ENCODE measurements at regions not wholly inside any gene's neighbourhood (a gene's known extent, or its start where the extent isn't known, plus 50 kb on each side); places are given as distances from the start of the nearest gene placed in this dataset.
A peak's percentile ranks its signal among the peaks of the same experiment; 100 is the strongest.

DNA sequence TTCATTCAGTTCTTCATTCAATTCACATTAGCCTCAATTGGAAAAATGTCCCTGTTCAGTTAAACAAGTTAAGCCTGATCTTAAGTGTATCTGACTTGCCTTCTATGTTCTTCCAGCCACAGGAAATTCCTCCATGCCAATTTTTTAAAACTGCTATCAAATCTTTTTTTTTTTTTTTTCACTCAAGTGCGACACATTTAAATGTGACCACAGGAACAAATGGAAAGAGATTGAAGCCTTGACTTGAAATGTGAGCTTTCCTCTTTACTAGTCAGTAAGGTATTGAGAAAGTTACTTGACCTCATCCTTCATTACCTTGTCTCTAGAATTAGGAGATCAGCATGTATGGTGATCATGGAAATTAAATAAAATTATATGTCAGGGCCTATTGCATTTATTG lies 165.1 kb downstream of the SLIT2 start:
- H3K9ac ChIP-seq (ENCODE audit: low read length) = no peak overlapping the region
- DNase-seq = no peak
- no peaks in the 10 kb centered on the region for H3K9me2 ChIP-seq (replicated peaks; ENCODE audit: insufficient read depth, low read length)
- no peak overlapping the region for H3K27ac ChIP-seq (ENCODE audit: low read length)
- H2AFZ ChIP-seq (ENCODE audit: low read length) = peak overlapping the region; percentile 39
- H3K4me3 ChIP-seq (ENCODE audit: low read length) = no peak overlapping the region
- H4K20me1 ChIP-seq (ENCODE audit: insufficient read depth, low read depth, low read length) = no peaks in the 10 kb centered on the region
- no peaks in the 10 kb centered on the region for H3K9me3 ChIP-seq (ENCODE audit: low read length)
- no peaks in the 10 kb centered on the region for H3K36me3 ChIP-seq (ENCODE audit: insufficient read depth, low read length)
- H3K4me1 ChIP-seq (ENCODE audit: low read length) = peaks cover 13% of the 10 kb centered on the region
- no peaks in the 10 kb centered on the region for H3K27me3 ChIP-seq (ENCODE audit: low read length)
- H3K4me2 ChIP-seq (ENCODE audit: low read depth, low read length, poor library complexity, severe bottlenecking) = no peak overlapping the region
- no peaks in the 10 kb centered on the region for H3K79me2 ChIP-seq (ENCODE audit: low read length)

DNA sequence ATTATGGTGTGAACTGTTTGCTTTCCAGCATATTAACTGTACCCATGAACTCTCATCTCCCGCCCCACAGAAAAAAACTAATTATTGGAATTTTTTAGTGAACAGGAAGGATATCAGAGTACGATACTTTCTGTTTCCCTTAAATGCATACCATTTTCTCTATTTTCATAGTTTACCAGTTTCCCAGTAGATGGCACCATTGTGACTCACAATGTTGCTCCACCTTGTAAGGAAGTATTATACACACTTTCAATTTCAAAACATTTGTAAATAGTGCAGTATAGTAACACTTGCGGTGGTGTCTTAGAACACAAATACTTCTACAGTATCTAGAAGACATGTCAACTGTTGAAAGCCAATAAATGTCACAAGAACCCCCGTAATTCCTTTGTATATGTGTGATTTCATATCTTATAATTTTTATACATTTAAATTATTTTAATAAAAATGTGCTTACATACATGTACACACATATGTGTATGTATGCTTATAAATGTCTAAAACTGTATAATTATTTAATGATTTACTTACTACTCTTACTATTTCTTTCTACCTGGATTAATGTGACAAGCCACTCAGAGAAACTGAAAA lies 167.3 kb downstream of the SLIT2 start:
- Histone ChIP-seq H3K79me2 (ENCODE audit: low read length) (no peaks in the 10 kb centered on the region), H3K9me2 (replicated peaks; ENCODE audit: insufficient read depth, low read length) (no peaks in the 10 kb centered on the region), H3K4me2 (ENCODE audit: low read depth, low read length, poor library complexity, severe bottlenecking) (peak overlapping the region; percentile 73), H3K9me3 (ENCODE audit: low read length) (no peaks in the 10 kb centered on the region), H3K9ac (ENCODE audit: low read length) (peak overlapping the region; percentile 45; the same call in 1 of the 2 replicates), H3K36me3 (ENCODE audit: insufficient read depth, low read length) (no peaks in the 10 kb centered on the region), H3K27me3 (ENCODE audit: low read length) (no peaks in the 10 kb centered on the region), H3K27ac (ENCODE audit: low read length) (no peak overlapping the region), H2AFZ (ENCODE audit: low read length) (peak overlapping the region; percentile 92), H3K4me1 (ENCODE audit: low read length) (peaks cover 13% of the 10 kb centered on the region), H4K20me1 (ENCODE audit: insufficient read depth, low read depth, low read length) (no peaks in the 10 kb centered on the region), H3K4me3 (ENCODE audit: low read length) (peak overlapping the region; percentile 40)
- peak; percentile 70 for DNase-seq

DNA sequence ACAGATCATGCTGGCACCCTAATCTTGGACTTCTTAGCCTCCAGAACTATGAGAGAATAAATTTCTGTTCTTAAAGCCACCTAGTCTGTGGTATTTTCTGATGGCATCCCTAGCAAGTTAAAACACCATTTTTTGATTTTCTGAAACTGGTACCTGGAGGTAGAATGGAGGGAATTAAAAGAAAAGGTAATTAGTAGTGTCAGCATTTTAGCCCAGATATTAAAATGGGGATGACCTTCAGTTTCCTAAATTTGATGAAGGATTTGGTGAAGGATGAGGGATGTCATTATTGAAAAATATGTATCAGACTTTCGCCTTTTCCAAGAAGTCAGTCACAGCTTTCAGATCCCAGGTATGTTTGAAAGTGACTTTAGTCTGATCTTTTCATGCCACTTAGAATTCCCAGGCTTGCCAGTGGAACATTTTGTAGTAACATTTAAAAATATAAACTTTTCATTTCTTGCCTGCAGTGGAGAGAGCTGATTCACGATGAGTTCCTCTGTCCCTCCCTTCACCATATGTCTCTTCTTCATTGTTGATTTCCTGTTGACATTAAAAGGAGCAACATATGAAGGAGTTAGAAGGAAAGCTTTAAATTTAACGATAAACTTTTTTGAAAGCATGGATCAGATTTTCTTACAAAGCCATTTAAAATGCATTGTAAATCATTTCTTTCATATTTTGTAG lies 169.4 kb downstream of the SLIT2 start:
- no peaks in the 10 kb centered on the region for H4K20me1 ChIP-seq (ENCODE audit: insufficient read depth, low read depth, low read length)
- peak; percentile 27 for DNase-seq
- H3K4me1 ChIP-seq (ENCODE audit: low read length) = peaks cover 13% of the 10 kb centered on the region
- H3K9ac ChIP-seq (ENCODE audit: low read length) = no peak overlapping the region
- no peaks in the 10 kb centered on the region for H3K79me2 ChIP-seq (ENCODE audit: low read length)
- no peak overlapping the region for H3K27ac ChIP-seq (ENCODE audit: low read length)
- H3K4me3 ChIP-seq (ENCODE audit: low read length) = no peak overlapping the region
- no peak overlapping the region for H3K4me2 ChIP-seq (ENCODE audit: low read depth, low read length, poor library complexity, severe bottlenecking)
- no peaks in the 10 kb centered on the region for H3K27me3 ChIP-seq (ENCODE audit: low read length)
- H3K9me2 ChIP-seq (replicated peaks; ENCODE audit: insufficient read depth, low read length) = no peaks in the 10 kb centered on the region
- H3K9me3 ChIP-seq (ENCODE audit: low read length) = no peaks in the 10 kb centered on the region
- no peak overlapping the region for H2AFZ ChIP-seq (ENCODE audit: low read length)
- no peaks in the 10 kb centered on the region for H3K36me3 ChIP-seq (ENCODE audit: insufficient read depth, low read length)

DNA sequence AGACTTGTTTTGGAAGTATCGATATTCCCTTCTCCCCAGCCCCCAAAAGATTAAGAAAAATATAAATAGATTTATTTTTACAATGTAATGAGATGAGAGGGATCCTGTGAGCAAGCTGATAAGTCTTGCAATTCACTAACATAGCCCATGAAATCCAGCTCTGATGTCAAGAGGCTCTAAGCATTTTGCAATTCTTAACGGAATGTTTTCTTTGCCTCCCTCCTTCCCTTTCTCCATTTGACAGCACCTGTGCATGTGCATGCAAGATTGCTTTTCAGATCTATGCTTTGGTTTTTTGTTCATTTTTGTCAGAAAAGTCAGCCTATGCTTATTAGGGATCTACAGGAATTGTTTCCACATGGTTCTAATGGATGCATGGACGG lies 169.9 kb downstream of the SLIT2 start:
- no peak overlapping the region for H3K4me3 ChIP-seq (ENCODE audit: low read length)
- H3K27me3 ChIP-seq (ENCODE audit: low read length) = no peaks in the 10 kb centered on the region
- H3K9ac ChIP-seq (ENCODE audit: low read length) = no peak overlapping the region
- H4K20me1 ChIP-seq (ENCODE audit: insufficient read depth, low read depth, low read length) = no peaks in the 10 kb centered on the region
- no peaks in the 10 kb centered on the region for H3K36me3 ChIP-seq (ENCODE audit: insufficient read depth, low read length)
- no peaks in the 10 kb centered on the region for H3K79me2 ChIP-seq (ENCODE audit: low read length)
- H3K27ac ChIP-seq (ENCODE audit: low read length) = no peak overlapping the region
- H2AFZ ChIP-seq (ENCODE audit: low read length) = no peak overlapping the region
- H3K9me3 ChIP-seq (ENCODE audit: low read length) = no peaks in the 10 kb centered on the region
- H3K4me1 ChIP-seq (ENCODE audit: low read length) = peaks cover 12% of the 10 kb centered on the region
- H3K4me2 ChIP-seq (ENCODE audit: low read depth, low read length, poor library complexity, severe bottlenecking) = no peak overlapping the region
- H3K9me2 ChIP-seq (replicated peaks; ENCODE audit: insufficient read depth, low read length) = no peaks in the 10 kb centered on the region
- DNase-seq = peak; percentile 36

DNA sequence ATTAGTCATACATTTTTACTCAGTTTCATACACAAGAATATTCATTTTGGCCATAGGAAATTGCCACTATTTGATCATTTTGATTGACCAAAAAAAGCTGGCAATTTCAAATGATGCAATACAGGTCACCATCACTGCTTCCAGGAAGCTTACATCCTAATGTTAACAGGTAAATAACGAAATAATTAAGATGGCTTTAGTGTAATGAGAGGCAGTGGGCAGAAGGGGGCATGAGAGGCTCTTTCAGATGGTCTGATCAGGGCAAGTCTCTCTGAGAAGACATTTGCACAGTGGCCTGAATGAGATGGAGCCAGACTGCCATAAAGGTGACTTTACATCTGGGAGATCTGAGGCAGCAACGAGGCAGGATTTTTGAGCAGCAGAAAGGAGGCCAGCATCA lies 170.7 kb downstream of the SLIT2 start:
- H3K36me3 ChIP-seq (ENCODE audit: insufficient read depth, low read length) = no peaks in the 10 kb centered on the region
- H4K20me1 ChIP-seq (ENCODE audit: insufficient read depth, low read depth, low read length) = no peaks in the 10 kb centered on the region
- H3K9me2 ChIP-seq (replicated peaks; ENCODE audit: insufficient read depth, low read length) = no peaks in the 10 kb centered on the region
- H3K79me2 ChIP-seq (ENCODE audit: low read length) = no peaks in the 10 kb centered on the region
- no peak overlapping the region for H3K27ac ChIP-seq (ENCODE audit: low read length)
- no peak overlapping the region for H2AFZ ChIP-seq (ENCODE audit: low read length)
- no peak overlapping the region for H3K4me3 ChIP-seq (ENCODE audit: low read length)
- peaks cover 6% of the 10 kb centered on the region for H3K4me1 ChIP-seq (ENCODE audit: low read length)
- no peak overlapping the region for H3K4me2 ChIP-seq (ENCODE audit: low read depth, low read length, poor library complexity, severe bottlenecking)
- peak; percentile 75 for DNase-seq
- H3K9ac ChIP-seq (ENCODE audit: low read length) = no peak overlapping the region
- no peaks in the 10 kb centered on the region for H3K9me3 ChIP-seq (ENCODE audit: low read length)
- no peaks in the 10 kb centered on the region for H3K27me3 ChIP-seq (ENCODE audit: low read length)

DNA sequence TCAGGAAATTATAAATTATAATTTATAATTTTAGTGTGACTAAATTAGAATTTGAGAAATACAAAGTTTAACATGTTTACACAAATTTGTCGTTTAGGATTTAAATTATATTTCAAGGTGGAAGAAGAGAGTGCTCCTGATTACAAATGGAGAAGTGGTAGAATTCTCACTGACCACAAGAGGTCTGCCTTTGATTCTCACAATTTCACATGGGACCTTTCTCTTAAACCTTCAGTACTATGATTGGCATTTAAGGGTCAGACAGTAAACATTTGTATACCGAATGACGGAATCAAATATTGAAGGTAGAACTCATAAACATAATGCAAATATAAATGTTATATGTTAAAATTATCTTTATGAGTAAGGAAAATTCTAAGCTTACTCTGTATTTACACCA lies 171.7 kb downstream of the SLIT2 start:
- H3K36me3 ChIP-seq (ENCODE audit: insufficient read depth, low read length) = no peaks in the 10 kb centered on the region

DNA sequence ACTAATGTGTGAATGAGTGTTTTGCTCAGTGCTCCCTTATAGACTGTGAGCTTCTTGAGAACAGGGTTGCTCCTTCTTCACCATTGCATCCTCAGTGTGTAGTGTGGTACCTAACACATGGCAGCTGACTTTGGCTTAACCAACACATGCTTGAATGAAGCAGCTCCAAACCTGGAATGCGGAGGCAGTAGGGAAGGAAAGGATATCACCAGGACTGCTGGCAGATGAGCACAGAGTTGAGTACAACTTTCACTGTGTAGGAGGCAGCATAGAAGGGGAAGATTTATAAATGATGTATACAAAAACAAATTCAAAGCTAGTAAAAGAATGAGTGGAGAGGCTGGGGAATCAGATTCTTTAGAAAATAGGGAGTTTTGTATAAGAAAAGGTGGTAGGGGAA lies 174.3 kb downstream of the SLIT2 start:
- Histone ChIP-seq H3K9ac (ENCODE audit: low read length) (no peak overlapping the region), H3K79me2 (ENCODE audit: low read length) (no peaks in the 10 kb centered on the region), H3K9me3 (ENCODE audit: low read length) (no peaks in the 10 kb centered on the region), H3K27me3 (ENCODE audit: low read length) (no peaks in the 10 kb centered on the region), H3K4me1 (ENCODE audit: low read length) (no peaks in the 10 kb centered on the region), H3K9me2 (replicated peaks; ENCODE audit: insufficient read depth, low read length) (no peaks in the 10 kb centered on the region), H3K4me2 (ENCODE audit: low read depth, low read length, poor library complexity, severe bottlenecking) (no peak overlapping the region), H4K20me1 (ENCODE audit: insufficient read depth, low read depth, low read length) (no peaks in the 10 kb centered on the region), H2AFZ (ENCODE audit: low read length) (no peak overlapping the region), H3K4me3 (ENCODE audit: low read length) (no peak overlapping the region), H3K36me3 (ENCODE audit: insufficient read depth, low read length) (no peaks in the 10 kb centered on the region), H3K27ac (ENCODE audit: low read length) (no peak overlapping the region)
- no peak for DNase-seq

More for the DNA sequence above, 171.7 kb downstream of the SLIT2 start:
- Histone ChIP-seq H2AFZ (ENCODE audit: low read length) (no peak overlapping the region), H4K20me1 (ENCODE audit: insufficient read depth, low read depth, low read length) (no peaks in the 10 kb centered on the region), H3K27me3 (ENCODE audit: low read length) (no peaks in the 10 kb centered on the region), H3K27ac (ENCODE audit: low read length) (no peak overlapping the region), H3K4me3 (ENCODE audit: low read length) (no peak overlapping the region), H3K9ac (ENCODE audit: low read length) (no peak overlapping the region), H3K9me3 (ENCODE audit: low read length) (no peaks in the 10 kb centered on the region), H3K4me2 (ENCODE audit: low read depth, low read length, poor library complexity, severe bottlenecking) (no peak overlapping the region), H3K4me1 (ENCODE audit: low read length) (peaks cover 4% of the 10 kb centered on the region), H3K79me2 (ENCODE audit: low read length) (no peaks in the 10 kb centered on the region), H3K9me2 (replicated peaks; ENCODE audit: insufficient read depth, low read length) (no peaks in the 10 kb centered on the region)
- no peak for DNase-seq

DNA sequence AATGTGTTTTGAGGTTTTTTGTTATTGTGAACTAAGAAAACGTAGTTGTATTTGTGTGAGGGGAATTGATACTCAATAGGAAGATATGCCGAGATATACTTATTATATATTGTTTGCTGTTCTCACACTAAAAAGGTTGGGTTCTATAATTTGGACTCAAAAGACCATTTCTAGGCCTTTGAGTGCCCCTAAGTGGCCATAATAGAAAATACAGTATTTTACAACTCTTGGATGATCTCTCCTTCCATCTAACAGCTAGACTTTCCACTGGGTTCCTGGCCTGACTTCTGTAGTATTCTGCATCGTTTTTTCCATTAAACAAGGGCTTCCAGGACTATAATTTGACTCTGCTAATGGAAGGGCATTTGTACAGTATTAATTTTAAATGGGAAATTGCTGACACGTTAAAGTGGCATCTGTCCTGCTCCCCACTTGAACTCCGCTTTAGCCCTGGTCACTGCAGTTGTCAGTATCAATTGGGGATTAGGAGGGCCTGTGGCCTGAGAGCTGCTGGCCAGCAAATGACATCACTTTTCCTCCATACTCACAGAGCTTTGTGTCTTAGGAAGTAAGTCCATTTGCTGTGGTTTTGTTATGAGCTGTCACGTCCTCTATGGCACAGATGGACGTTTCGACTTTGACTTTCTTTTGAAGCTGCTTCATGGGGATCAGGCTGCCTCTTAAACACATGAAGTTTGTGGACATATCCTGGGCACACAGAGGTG lies 176.9 kb downstream of the SLIT2 start:
- Histone ChIP-seq H3K9me3 (ENCODE audit: low read length) (no peaks in the 10 kb centered on the region), H3K36me3 (ENCODE audit: insufficient read depth, low read length) (no peaks in the 10 kb centered on the region), H4K20me1 (ENCODE audit: insufficient read depth, low read depth, low read length) (no peaks in the 10 kb centered on the region), H3K4me3 (ENCODE audit: low read length) (no peak overlapping the region), H3K27me3 (ENCODE audit: low read length) (no peaks in the 10 kb centered on the region), H2AFZ (ENCODE audit: low read length) (no peak overlapping the region), H3K9me2 (replicated peaks; ENCODE audit: insufficient read depth, low read length) (no peaks in the 10 kb centered on the region), H3K27ac (ENCODE audit: low read length) (no peak overlapping the region), H3K4me2 (ENCODE audit: low read depth, low read length, poor library complexity, severe bottlenecking) (no peak overlapping the region), H3K9ac (ENCODE audit: low read length) (no peak overlapping the region), H3K79me2 (ENCODE audit: low read length) (no peaks in the 10 kb centered on the region), H3K4me1 (ENCODE audit: low read length) (no peaks in the 10 kb centered on the region)
- DNase-seq = peak; percentile 70
